ENCODE measurements at regions not wholly inside any gene's neighbourhood (a gene's known extent, or its start where the extent isn't known, plus 50 kb on each side); places are given as distances from the start of the nearest gene placed in this dataset.

- Histone ChIP-seq H3K4me3 (no peak overlapping the region), H3K9ac (no peak overlapping the region), H3K79me2 (ENCODE audit: insufficient read depth) (no peaks in the 10 kb centered on the region), H3K4me1 (ENCODE audit: insufficient read depth) (no peaks in the 10 kb centered on the region), H4K20me1 (ENCODE audit: insufficient read depth) (no peaks in the 10 kb centered on the region), H3K36me3 (ENCODE audit: low read depth) (no peaks in the 10 kb centered on the region), H3F3A (ENCODE audit: insufficient read depth) (no peaks in the 10 kb centered on the region), H2AFZ (no peak overlapping the region), H3K9me3 (ENCODE audit: low read depth) (no peaks in the 10 kb centered on the region), H3K9me2 (ENCODE audit: insufficient read depth) (no peaks in the 10 kb centered on the region; the same call in 1 of the 2 replicates), H3K27ac (no peak overlapping the region), H3K4me2 (ENCODE audit: unreplicated experiment) (no peak overlapping the region), H3K27me3 (replicated peaks; ENCODE audit: insufficient read depth) (no peaks in the 10 kb centered on the region)
- in situ Hi-C loops (cut with MboI) = no loop called here
- WGBS, 2 experiments (ENCODE audit: low coverage in 1 of 2, low lambda C conversion rate in 2 of 2, missing lambda C conversion rate in 2 of 2) = 32 to 33% methylated on average over 2 of the region's 2 CpGs
- no peak for DNase-seq
- TF ChIP-seq EZH2phosphoT487 (IDR thresholded peaks at IDR 0.05; ENCODE audit: insufficient read depth, low read depth) = no peak
- no peak for TF ChIP-seq EZH2 (IDR thresholded peaks at IDR 0.05; ENCODE audit: insufficient read depth, poor library complexity, severe bottlenecking)
Observed at GRCh38 chr4:58935332-58935731, 1825.1 kb upstream of the IGFBP7 start.

- WGBS, 2 experiments (ENCODE audit: low coverage in 1 of 2, low lambda C conversion rate in 2 of 2, missing lambda C conversion rate in 2 of 2) = 13 to 17% methylated on average over 1 of the region's 1 CpG
- no peaks in the 10 kb centered on the region for H3K4me1 ChIP-seq (ENCODE audit: insufficient read depth)
- H3K36me3 ChIP-seq (ENCODE audit: low read depth) = no peaks in the 10 kb centered on the region
- H3K27ac ChIP-seq = no peak overlapping the region
- no peaks in the 10 kb centered on the region for H3K9me3 ChIP-seq (ENCODE audit: low read depth)
- H3K4me2 ChIP-seq (ENCODE audit: unreplicated experiment) = no peak overlapping the region
- H3F3A ChIP-seq (ENCODE audit: insufficient read depth) = no peaks in the 10 kb centered on the region
- in situ Hi-C loops (cut with MboI) = no loop called here
- no peaks in the 10 kb centered on the region for H3K27me3 ChIP-seq (replicated peaks; ENCODE audit: insufficient read depth)
- H3K9me2 ChIP-seq (ENCODE audit: insufficient read depth) = no peaks in the 10 kb centered on the region; the same call in 1 of the 2 replicates
- no peaks in the 10 kb centered on the region for H3K79me2 ChIP-seq (ENCODE audit: insufficient read depth)
- DNase-seq = no peak
- H3K9ac ChIP-seq = no peak overlapping the region
- no peak for TF ChIP-seq EZH2phosphoT487 (IDR thresholded peaks at IDR 0.05; ENCODE audit: insufficient read depth, low read depth)
- no peaks in the 10 kb centered on the region for H4K20me1 ChIP-seq (ENCODE audit: insufficient read depth)
- H2AFZ ChIP-seq = no peak overlapping the region
- no peak overlapping the region for H3K4me3 ChIP-seq
Observed at GRCh38 chr4:58936436-58936835, 1826.3 kb upstream of the IGFBP7 start.

GRCh38 chr4:58940167-58940566 lies 1830.0 kb upstream of the IGFBP7 start:
- Histone ChIP-seq H3K9me3 (ENCODE audit: low read depth) (no peaks in the 10 kb centered on the region), H3K36me3 (ENCODE audit: low read depth) (no peaks in the 10 kb centered on the region), H3K9me2 (ENCODE audit: insufficient read depth) (no peaks in the 10 kb centered on the region), H3K4me2 (ENCODE audit: unreplicated experiment) (no peak overlapping the region), H3K79me2 (ENCODE audit: insufficient read depth) (no peaks in the 10 kb centered on the region), H4K20me1 (ENCODE audit: insufficient read depth) (no peaks in the 10 kb centered on the region), H3K27ac (no peak overlapping the region), H3K4me3 (no peak overlapping the region), H3K4me1 (ENCODE audit: insufficient read depth) (no peaks in the 10 kb centered on the region), H3K27me3 (replicated peaks; ENCODE audit: insufficient read depth) (no peaks in the 10 kb centered on the region), H2AFZ (no peak overlapping the region), H3F3A (ENCODE audit: insufficient read depth) (no peaks in the 10 kb centered on the region), H3K9ac (no peak overlapping the region)
- in situ Hi-C loops (cut with MboI) = no loop called here
- whole genome bisulfite sequencing, 2 experiments (ENCODE audit: low coverage in 1 of 2, low lambda C conversion rate in 2 of 2, missing lambda C conversion rate in 2 of 2) = 2 to 9% methylated on average over 3 of the region's 3 CpGs
- DNase-seq = no peak
- no peak for TF ChIP-seq EZH2 (IDR thresholded peaks at IDR 0.05; ENCODE audit: insufficient read depth, poor library complexity, severe bottlenecking)

GRCh38 chr4:58941286-58941685 lies 1831.1 kb upstream of the IGFBP7 start:
- no peak overlapping the region for H2AFZ ChIP-seq
- no peak overlapping the region for H3K9ac ChIP-seq
- no peaks in the 10 kb centered on the region for H3K36me3 ChIP-seq (ENCODE audit: low read depth)
- H3K9me2 ChIP-seq (ENCODE audit: insufficient read depth) = no peaks in the 10 kb centered on the region
- no peaks in the 10 kb centered on the region for H3K4me1 ChIP-seq (ENCODE audit: insufficient read depth)
- no peaks in the 10 kb centered on the region for H3F3A ChIP-seq (ENCODE audit: insufficient read depth)
- no peaks in the 10 kb centered on the region for H4K20me1 ChIP-seq (ENCODE audit: insufficient read depth)
- no peaks in the 10 kb centered on the region for H3K27me3 ChIP-seq (replicated peaks; ENCODE audit: insufficient read depth)
- no peak overlapping the region for H3K27ac ChIP-seq
- DNase-seq = no peak
- in situ Hi-C loops (cut with MboI) = no loop called here
- H3K9me3 ChIP-seq (ENCODE audit: low read depth) = no peaks in the 10 kb centered on the region
- no peak overlapping the region for H3K4me2 ChIP-seq (ENCODE audit: unreplicated experiment)
- no peaks in the 10 kb centered on the region for H3K79me2 ChIP-seq (ENCODE audit: insufficient read depth)
- 0 to 2% methylated on average over 1 of the region's 1 CpG for WGBS, 2 experiments (ENCODE audit: low coverage in 1 of 2, low lambda C conversion rate in 2 of 2, missing lambda C conversion rate in 2 of 2)
- TF ChIP-seq EZH2phosphoT487 (IDR thresholded peaks at IDR 0.05; ENCODE audit: insufficient read depth, low read depth) (no peak), EZH2 (IDR thresholded peaks at IDR 0.05; ENCODE audit: insufficient read depth, poor library complexity, severe bottlenecking) (no peak)
- H3K4me3 ChIP-seq = no peak overlapping the region

- no peaks in the 10 kb centered on the region for H4K20me1 ChIP-seq (ENCODE audit: insufficient read depth)
- H3K9me3 ChIP-seq (ENCODE audit: low read depth) = no peaks in the 10 kb centered on the region
- H3K9me2 ChIP-seq (ENCODE audit: insufficient read depth) = no peaks in the 10 kb centered on the region
- no peak overlapping the region for H3K4me3 ChIP-seq
- no peaks in the 10 kb centered on the region for H3K36me3 ChIP-seq (ENCODE audit: low read depth)
- H2AFZ ChIP-seq = no peak overlapping the region
- H3K27ac ChIP-seq = no peak overlapping the region
- TF ChIP-seq EZH2 (IDR thresholded peaks at IDR 0.05; ENCODE audit: insufficient read depth, poor library complexity, severe bottlenecking) = no peak
- TF ChIP-seq EZH2phosphoT487 (IDR thresholded peaks at IDR 0.05; ENCODE audit: insufficient read depth, low read depth) = no peak
- WGBS, 2 experiments (ENCODE audit: low coverage in 1 of 2, low lambda C conversion rate in 2 of 2, missing lambda C conversion rate in 2 of 2) = 11 to 12% methylated on average over 2 of the region's 2 CpGs
- no peaks in the 10 kb centered on the region for H3F3A ChIP-seq (ENCODE audit: insufficient read depth)
- in situ Hi-C loops (cut with MboI) = no loop called here
- no peaks in the 10 kb centered on the region for H3K4me1 ChIP-seq (ENCODE audit: insufficient read depth)
- DNase-seq = no peak
- H3K27me3 ChIP-seq (replicated peaks; ENCODE audit: insufficient read depth) = no peaks in the 10 kb centered on the region
- H3K9ac ChIP-seq = no peak overlapping the region
- no peaks in the 10 kb centered on the region for H3K79me2 ChIP-seq (ENCODE audit: insufficient read depth)
- H3K4me2 ChIP-seq (ENCODE audit: unreplicated experiment) = no peak overlapping the region
Observed at GRCh38 chr4:58953575-58953974, 1843.4 kb upstream of the IGFBP7 start.

All from GM23248 (cell line).